NT2/D1 (cell line): ENCODE measurements at regions not wholly inside any gene's neighbourhood (a gene's known extent, or its start where the extent isn't known, plus 50 kb on each side); places are given as distances from the start of the nearest gene placed in this dataset.

Experiments used
- YY1 ChIP-seq: IDR thresholded peaks from 2 replicates; pipeline ENCODE4 v1.6.1; 2011; ENCODE audit not compliant: insufficient read length, insufficient read depth
- ZNF274 ChIP-seq: IDR thresholded peaks from 2 replicates; pipeline ENCODE4 v1.6.1; 2011; ENCODE audit warnings: mild to moderate bottlenecking, low read depth, low read length

DNA sequence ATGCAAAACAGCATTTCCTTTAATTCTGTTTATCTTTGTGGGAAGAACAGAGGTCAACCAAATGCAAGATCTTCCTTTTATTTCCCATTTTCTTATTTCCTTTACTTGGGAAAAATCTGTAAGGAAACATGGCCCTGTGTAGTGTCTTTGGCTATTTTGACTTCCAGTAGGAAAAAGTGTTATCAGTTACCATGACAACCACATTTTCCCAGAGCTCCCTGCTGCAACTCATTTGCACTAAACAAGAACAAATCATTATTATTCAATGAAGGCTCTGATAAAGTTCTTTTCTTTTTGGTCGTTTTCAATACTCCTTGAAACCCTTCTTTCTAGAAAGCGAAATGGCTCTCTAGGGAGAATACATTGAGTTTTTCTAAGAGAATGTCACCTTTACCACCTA lies 117.2 kb upstream of the DDX53 start:
- TF ChIP-seq YY1, result no peak
- TF ChIP-seq ZNF274, result no peak
